OCI-LY3 (cell line): ENCODE measurements at regions not wholly inside any gene's neighbourhood (a gene's known extent, or its start where the extent isn't known, plus 50 kb on each side); places are given as distances from the start of the nearest gene placed in this dataset.

ENCODE experiments used
- EZH2phosphoT487 ChIP-seq: fragments of 200-600 bp; shearing (Covaris generic); IDR thresholded peaks from 2 replicates; pipeline ENCODE4 v1.6.1; 2018; ENCODE audit warnings: antibody characterized with exemption, mixed run types, low read depth
- TF ChIP-seq, protein P1 (sequence below): fragments of 200-600, 300-600 bp; sonication (generic); IDR thresholded peaks from 2 replicates; pipeline ENCODE4 v1.5.1; 2014; ENCODE audit warnings: antibody characterized with exemption, low read length, low read depth

- TF ChIP-seq EZH2phosphoT487 = no peak
- TF ChIP-seq, protein P1, sequence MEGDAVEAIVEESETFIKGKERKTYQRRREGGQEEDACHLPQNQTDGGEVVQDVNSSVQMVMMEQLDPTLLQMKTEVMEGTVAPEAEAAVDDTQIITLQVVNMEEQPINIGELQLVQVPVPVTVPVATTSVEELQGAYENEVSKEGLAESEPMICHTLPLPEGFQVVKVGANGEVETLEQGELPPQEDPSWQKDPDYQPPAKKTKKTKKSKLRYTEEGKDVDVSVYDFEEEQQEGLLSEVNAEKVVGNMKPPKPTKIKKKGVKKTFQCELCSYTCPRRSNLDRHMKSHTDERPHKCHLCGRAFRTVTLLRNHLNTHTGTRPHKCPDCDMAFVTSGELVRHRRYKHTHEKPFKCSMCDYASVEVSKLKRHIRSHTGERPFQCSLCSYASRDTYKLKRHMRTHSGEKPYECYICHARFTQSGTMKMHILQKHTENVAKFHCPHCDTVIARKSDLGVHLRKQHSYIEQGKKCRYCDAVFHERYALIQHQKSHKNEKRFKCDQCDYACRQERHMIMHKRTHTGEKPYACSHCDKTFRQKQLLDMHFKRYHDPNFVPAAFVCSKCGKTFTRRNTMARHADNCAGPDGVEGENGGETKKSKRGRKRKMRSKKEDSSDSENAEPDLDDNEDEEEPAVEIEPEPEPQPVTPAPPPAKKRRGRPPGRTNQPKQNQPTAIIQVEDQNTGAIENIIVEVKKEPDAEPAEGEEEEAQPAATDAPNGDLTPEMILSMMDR = no peak
These were observed 984.7 kb upstream of the CELF2 start for GRCh38 chr10:10032991-10033390.
